ENCODE measurements at regions not wholly inside any gene's neighbourhood (a gene's known extent, or its start where the extent isn't known, plus 50 kb on each side); places are given as distances from the start of the nearest gene placed in this dataset.

DNA sequence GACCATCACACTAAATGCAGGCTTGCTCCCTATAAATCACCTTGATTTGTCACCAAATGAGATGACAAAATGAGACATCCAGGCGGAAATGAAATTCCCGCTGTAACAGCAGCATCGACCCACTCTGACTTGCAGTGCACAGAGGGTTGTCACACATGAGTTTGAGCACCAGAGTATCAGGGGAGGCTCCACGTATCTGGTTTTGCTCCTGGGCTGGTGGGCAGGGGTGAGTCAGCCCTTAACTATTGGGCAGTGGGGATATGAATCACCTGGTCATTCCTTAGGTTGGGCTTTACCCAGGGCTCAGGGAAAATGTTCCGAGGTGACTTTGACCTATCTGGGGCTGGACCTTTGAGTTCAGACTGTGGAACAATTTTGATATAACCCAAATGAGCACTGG, 245.2 kb upstream of the CCL2 start:
- TF ChIP-seq, protein P1, sequence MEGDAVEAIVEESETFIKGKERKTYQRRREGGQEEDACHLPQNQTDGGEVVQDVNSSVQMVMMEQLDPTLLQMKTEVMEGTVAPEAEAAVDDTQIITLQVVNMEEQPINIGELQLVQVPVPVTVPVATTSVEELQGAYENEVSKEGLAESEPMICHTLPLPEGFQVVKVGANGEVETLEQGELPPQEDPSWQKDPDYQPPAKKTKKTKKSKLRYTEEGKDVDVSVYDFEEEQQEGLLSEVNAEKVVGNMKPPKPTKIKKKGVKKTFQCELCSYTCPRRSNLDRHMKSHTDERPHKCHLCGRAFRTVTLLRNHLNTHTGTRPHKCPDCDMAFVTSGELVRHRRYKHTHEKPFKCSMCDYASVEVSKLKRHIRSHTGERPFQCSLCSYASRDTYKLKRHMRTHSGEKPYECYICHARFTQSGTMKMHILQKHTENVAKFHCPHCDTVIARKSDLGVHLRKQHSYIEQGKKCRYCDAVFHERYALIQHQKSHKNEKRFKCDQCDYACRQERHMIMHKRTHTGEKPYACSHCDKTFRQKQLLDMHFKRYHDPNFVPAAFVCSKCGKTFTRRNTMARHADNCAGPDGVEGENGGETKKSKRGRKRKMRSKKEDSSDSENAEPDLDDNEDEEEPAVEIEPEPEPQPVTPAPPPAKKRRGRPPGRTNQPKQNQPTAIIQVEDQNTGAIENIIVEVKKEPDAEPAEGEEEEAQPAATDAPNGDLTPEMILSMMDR (IDR thresholded peaks at IDR 0.05): no peak
- TF ChIP-seq POLR2A (IDR thresholded peaks at IDR 0.05) (no peak), EP300 (IDR thresholded peaks at IDR 0.05) (no peak)
